ENCODE measurements at regions not wholly inside any gene's neighbourhood (a gene's known extent, or its start where the extent isn't known, plus 50 kb on each side); places are given as distances from the start of the nearest gene placed in this dataset.

- DNase-seq, result no peak
These were observed 105.1 kb downstream of the TRAPPC11 start for GRCh38 chr4:183763990-183764754.

DNA sequence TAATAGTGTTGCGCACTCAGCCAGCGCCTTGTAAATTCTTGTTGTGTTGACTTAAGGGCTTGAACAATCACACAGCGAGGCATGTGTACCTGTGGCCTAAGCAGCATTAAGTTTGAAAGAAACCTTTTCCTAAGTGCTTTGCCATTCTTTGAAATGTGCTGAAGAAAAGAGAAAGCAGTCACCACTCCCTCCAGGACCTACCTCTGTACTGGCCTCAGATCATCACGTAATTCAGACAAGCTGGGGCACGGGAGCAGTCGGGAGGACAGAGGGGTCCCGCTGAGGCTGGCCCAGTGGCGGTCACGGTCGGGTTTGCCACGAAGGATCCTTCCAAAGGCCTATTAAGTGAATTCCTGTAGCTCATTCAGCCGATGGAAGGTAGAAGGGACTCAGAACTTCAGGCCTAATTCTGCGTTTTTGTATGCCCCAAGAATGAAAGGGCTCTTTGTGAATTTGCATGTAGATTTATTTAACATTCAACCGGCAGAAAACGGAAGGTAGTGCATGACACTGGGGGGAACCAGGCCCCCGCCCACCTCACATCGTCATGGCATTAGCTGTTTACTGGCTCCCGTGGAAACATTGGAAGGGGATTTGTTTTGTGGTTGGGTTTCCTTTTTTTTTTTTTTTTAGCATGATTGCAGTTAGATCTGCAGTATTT lies 106.3 kb downstream of the TRAPPC11 start:
- DNase-seq, result no peak

- no peak for DNase-seq
These were observed 107.0 kb downstream of the TRAPPC11 start for GRCh38 chr4:183766140-183766539.

GRCh38 chr4:183770906-183771305 lies 111.8 kb downstream of the TRAPPC11 start:
- no peak for DNase-seq

- DNase-seq, result no peak
These were observed 113.3 kb downstream of the TRAPPC11 start for GRCh38 chr4:183772361-183772760.

- DNase-seq, result no peak
These were observed 114.7 kb downstream of the TRAPPC11 start for GRCh38 chr4:183773790-183774189.

DNA sequence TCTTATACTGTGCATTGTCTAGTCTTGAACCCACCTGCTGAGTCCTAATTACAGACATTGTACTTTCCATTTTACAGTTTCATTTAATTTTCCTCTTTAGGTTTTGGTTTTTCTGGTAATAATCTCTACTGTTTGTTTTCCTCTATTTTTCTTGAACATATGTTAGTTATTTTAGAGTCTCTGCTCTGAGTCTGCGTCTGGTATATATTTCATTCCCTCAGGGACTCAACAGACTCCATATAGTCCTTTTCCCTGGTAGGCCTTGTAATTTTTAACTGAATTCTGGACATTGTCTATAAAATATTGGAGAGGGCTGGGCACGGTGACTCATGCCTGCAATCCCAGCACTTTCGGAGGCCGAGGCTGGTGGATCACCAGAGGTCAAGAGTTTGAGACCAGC lies 121.8 kb upstream of the STOX2 start:
- DNase-seq, result no peak

GRCh38 chr4:183783991-183784553 lies 121.0 kb upstream of the STOX2 start:
- DNase-seq, result no peak

GRCh38 chr4:183788308-183788905 lies 116.7 kb upstream of the STOX2 start:
- no peak for DNase-seq

DNA sequence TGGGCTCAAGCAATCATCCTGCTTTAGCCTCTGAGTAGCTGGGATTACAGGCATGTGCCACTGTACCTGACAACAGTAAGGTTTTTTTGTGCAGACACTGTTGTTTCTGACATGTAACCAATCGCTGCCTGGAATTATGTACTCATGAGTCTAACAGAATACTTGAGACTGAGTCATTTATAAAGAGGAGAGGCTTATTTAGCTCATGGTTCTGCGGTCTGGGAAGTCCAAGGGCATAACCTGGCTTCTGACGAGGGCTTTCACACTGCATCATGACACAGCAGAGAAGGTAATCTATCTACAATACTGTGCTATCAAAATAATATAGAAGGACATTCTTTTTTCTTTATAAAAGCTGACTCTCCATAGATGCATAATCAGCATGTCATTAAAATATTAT lies 115.5 kb upstream of the STOX2 start:
- no peak for DNase-seq

GRCh38 chr4:183790661-183791060 lies 114.4 kb upstream of the STOX2 start:
- DNase-seq, result no peak

DNA sequence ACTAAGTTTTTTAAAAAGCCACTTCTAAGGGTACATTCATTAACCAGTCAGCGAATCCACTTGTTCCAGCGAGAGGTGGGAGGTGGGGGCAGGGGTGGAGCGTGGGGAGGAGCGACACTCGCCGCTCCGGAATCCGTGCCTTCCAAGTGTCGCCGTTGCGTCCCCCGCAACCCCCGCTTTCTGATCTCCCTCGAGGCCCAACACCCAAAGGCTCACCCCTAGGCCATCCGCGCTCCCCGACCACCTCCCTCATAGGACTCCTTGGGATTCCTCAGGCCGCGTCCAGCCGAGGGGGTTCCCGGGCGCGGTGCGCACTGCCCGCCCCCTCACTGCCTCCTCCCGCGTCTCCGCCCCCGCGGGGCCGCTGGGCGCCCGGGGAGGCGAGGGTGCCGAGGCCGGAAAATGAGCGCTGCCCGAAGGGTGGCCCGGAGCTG lies 108.1 kb upstream of the STOX2 start:
- DNase-seq, result no peak

DNA sequence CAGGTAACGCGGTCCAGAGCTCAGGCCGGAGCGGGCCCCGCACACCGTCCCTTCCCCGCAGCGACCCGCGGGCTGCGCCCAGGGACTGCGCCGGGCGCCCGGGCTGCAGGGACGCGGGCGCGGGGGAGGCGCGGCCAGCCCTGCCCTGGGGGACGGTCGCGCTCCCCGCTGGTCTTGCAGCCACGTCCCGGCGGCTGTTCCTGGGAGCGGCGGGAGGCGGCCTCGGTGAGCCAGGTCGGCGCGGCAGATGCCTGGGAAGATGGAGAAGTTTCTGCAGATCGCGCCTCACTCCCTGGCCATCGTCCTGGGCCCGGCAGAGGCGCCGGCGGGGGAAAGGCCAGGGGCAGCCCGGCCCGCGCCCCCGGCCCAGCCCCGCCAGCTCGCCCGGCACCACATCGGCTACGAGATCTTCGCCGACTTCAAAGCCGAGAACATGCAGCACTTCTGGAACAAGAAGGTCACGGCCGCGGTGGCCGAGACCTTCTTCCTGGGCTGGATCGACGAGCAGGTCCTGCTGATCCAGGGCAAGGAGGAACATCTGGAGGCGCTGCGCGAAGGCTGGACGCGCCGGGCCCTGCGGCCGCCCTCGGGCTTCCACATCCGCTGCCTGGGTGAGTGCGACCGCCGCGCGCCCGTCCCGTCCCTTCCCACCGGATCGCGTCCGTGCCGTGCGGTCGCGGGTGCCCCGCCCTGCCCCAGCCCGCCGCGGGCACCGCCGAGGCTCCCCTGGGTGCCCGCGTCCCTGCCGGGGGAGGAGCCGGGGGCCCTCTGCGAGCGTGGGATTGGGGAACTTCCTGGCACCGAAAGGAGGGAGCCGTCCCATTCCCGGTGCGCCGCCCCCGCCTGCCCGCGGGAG lies 107.4 kb upstream of the STOX2 start:
- DNase-seq, result no peak

DNA sequence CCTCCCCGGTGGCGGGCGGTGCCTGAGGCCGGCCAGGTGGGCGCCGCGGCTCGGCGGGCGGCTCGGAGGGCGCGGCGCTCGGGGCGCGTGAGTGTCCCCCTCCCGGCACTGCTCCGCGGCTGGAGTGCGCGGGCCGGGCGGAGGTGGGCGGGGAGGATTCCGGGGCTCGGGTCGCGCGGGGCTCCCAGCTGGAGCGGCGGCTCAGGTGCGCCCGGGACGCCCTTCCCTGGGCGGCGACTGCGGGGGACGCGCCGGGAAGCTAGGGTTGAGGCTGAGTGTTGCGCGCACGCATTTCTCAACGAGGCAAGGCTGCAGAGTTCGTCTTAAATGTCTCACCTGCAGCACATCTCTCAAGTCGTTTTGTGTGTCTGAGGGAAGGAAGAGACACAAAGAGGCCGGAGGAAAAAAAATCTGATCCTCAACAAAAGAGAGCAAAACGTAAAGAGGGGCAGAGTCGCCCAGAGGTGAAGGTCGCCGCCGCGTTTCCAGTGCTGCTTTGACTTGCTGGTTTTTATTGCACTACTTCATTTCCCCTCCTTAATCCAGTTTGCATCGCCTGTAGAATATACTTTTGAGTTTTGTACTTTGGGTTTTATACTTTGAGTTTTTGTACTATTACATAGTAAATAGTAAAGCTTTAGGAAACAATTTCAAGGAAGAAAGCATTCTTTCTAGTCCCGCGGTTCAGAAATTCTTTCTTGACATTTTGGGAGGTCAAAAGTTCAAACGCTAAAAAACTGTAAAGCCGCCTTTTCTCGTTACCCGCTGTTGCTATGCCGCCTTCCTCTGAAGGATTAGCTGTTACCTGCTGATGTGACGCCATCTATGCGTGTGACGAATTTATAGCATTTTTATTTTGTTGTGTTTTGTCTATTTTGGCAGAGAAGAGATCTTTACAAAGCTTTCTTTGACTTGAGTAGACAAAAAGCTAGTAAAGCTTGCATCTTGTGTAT lies 106.5 kb upstream of the STOX2 start:
- no peak for DNase-seq

- DNase-seq, result no peak
These were observed 103.5 kb upstream of the STOX2 start for GRCh38 chr4:183801457-183802165.

DNA sequence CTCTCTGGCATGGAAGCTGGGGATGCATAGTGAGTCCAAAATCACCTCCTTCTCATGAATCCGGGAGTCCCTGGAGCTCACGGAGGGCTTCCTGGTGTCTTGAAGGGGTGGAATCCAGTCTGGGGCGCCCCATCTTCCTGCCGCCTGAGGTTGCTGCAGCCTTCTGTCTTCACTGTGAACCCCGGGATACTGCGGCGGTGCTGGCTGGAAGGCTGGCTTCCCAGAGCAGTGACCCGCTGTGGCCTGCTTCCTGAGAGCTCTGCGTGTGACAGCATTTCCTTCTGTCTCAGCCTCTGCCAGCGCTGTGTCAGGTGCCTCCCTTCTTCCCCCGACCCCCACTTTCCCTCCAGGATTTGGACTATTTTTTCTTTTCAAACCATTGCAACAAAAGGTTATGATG lies 98.8 kb upstream of the STOX2 start:
- DNase-seq, result no peak

- DNase-seq, result no peak
These were observed 97.5 kb upstream of the STOX2 start for GRCh38 chr4:183807420-183808096.

DNA sequence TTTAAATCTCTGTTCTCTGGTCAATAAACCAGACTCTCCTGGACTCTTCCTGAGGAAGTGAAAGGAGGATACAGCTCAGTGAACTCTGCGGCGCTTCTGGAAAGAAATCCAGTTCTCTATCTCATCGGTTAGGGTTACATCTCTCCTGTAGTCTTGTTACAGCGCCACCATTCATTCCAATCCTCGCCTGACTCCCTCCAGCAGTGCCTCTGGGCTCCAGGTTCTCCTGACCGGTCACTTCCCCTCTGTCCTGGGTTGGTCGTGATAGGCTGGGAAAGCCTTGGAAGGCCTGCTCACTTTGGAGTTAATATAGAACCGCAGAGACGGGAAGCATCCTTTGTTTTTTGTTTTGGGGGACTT lies 97.0 kb upstream of the STOX2 start:
- DNase-seq, result no peak

DNA sequence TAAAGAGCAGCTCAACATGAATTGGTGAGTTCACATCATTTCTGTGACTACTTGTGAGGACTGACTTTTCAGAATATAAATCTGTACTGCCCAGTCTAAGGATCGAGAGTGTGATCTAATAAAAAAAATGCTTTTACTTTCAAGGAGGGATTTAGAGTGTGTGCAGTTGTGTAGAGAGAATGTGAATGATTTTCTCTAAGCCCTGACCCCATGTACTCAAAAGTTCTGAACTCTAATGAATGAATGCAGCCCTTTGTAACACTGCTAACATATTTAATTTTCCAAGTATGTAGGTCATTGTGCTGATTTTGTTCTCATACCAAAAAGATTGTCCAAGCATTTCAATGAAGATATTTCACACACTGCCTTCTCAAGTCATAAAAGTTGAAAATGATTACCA lies 92.5 kb upstream of the STOX2 start:
- DNase-seq, result no peak

DNA sequence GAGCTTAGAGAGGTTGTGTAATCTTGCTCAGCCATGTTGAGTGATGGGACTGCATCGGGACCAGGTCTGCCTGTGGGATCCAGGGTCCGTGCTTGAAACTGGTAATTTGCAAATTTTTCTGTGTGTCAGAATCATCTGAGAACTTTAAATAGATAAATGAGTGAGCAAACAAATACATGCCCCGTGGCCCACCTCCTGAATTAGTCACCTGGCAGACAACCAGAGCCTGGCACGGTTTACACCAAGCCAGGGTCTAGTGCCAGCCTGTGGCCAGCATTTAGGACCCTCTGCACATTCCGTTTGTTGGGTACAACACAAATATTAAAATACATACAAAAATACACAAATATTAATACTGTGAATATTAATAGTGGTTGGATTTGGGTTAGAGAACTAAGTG lies 90.6 kb upstream of the STOX2 start:
- no peak for DNase-seq

DNA sequence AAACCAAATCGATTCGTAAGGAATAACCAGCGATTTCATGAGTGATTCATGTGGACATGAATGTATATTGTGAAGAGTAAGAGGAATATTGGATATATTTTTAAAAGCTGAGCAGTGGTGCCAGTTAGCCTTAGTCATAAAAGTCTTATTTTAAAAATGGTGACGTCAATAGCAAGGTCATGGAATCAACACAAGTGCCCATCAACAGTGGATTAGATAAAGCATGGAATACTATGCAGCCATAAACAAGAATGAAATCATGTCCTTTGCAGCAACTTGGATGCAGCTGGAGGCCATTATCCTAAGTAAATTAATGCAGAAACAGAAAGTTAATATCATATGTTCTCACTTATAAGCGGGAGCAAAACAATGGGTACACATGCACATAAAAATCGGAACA lies 89.0 kb upstream of the STOX2 start:
- no peak for DNase-seq
